Neural cell (in vitro differentiated cells): ENCODE measurements at regions not wholly inside any gene's neighbourhood (a gene's known extent, or its start where the extent isn't known, plus 50 kb on each side); places are given as distances from the start of the nearest gene placed in this dataset.

Experiments
- POLR2AphosphoS5 ChIP-seq: IDR thresholded peaks from 2 replicates; pipeline ENCODE4 v1.6.1; 2012
- TAF1 ChIP-seq: IDR thresholded peaks from 2 replicates; pipeline ENCODE4 v1.6.1; 2012; ENCODE audit warnings: low read depth

GRCh38 chr6:48833916-48834315 is 629.1 kb downstream of the MMUT start:
- TF ChIP-seq TAF1 (no peak), POLR2AphosphoS5 (no peak)
